ENCODE measurements at regions not wholly inside any gene's neighbourhood (a gene's known extent, or its start where the extent isn't known, plus 50 kb on each side); places are given as distances from the start of the nearest gene placed in this dataset.

DNA sequence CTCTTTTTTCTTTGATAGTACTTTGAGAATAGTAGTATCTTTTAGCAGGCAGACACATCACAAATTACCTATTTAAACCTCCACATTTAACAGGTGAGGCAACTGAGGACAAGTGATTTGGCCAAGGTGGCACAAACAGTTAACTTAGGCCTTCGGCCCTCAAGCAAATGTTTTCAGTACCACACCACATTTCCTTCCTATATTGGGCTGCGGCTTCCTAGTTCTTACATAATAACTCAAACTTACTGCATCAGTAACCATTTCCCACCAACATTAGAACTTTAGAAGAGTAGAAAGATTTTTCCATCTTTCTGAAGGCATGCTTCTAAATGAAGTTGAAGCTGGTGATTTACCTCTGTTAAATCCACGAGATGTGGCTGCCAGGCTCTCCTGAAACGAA is 63.2 kb upstream of the SLC4A4 start:
- SMC1A ChIA-PET (ENCODE audit: uncharacterized antibody, unreplicated experiment) = interaction anchor here (0.7 to 1.5 kb wide), 2 partner anchors 10 to 14 kb away, joined by 3 read pairs; no protein-coding TSS in a partner anchor
- in situ Hi-C loops (cut with MboI) (no loop called here), intact Hi-C loops (cut with micrococcal nuclease; ENCODE audit: unreplicated experiment) (no loop called here)
- DNase-seq (ENCODE audit: low read depth, low spot score) (no peak), ATAC-seq (peak; percentile 48), FAIRE-seq (no peak)
- 26% methylated on average over 4 of the region's 4 CpGs for WGBS (ENCODE audit: insufficient coverage, insufficient replicate concordance, low lambda C conversion rate, missing lambda C conversion rate)
- CTCF ChIA-PET = interaction anchor here (0.6 kb wide), 1 partner anchor 538 kb away, joined by 4 read pairs; no protein-coding TSS in a partner anchor
- no peak overlapping the region for H3K4me2 ChIP-seq (ENCODE audit: control insufficient read depth, insufficient read depth)
- H3K9me3 ChIP-seq (replicated peaks; ENCODE audit: control insufficient read depth, insufficient read depth, low read length) = no peaks in the 10 kb centered on the region
- no peaks in the 10 kb centered on the region for H3K79me2 ChIP-seq (ENCODE audit: control insufficient read depth, insufficient read depth, low read length)
- H2AFZ ChIP-seq (ENCODE audit: control insufficient read depth, low read depth, low read length) = no peak overlapping the region
- no TSS peak for BruUV-seq (replicated peaks)
- no peak overlapping the region for H3K27ac ChIP-seq (ENCODE audit: control insufficient read depth, insufficient read depth)
- H3K4me1 ChIP-seq (ENCODE audit: control insufficient read depth, insufficient read depth, low read length) = peaks cover 3% of the 10 kb centered on the region; the same call in 1 of the 2 replicates
- no peaks in the 10 kb centered on the region for H3K27me3 ChIP-seq (replicated peaks in 1 of 2; ENCODE audit: control insufficient read depth in 2 of 2, insufficient read depth in 2 of 2, low read length in 1 of 2)
- RAD21 ChIA-PET (ENCODE audit: unreplicated experiment) = interaction anchor here (1.3 to 1.4 kb wide), 2 partner anchors 10 to 674 kb away, joined by 3 read pairs; no protein-coding TSS in a partner anchor
- no peak overlapping the region for H3K9ac ChIP-seq (ENCODE audit: control insufficient read depth, insufficient read depth, low read length)
- TF ChIP-seq ETV6 (conservative IDR thresholded peaks at IDR 0.05 in 1 of 2, IDR thresholded peaks at IDR 0.05 in 1 of 2; ENCODE audit: borderline replicate concordance in 1 of 2, low read depth in 1 of 2) (no peak), SP1 (IDR thresholded peaks at IDR 0.05; ENCODE audit: low read depth, low read length) (no peak), RUNX3 (IDR thresholded peaks at IDR 0.05; ENCODE audit: low read length) (peak; percentile 69; the same call in 1 of the 2 replicates), NFIC (IDR thresholded peaks at IDR 0.05; ENCODE audit: low read depth, low read length) (peak; percentile 53; the same call in 1 of the 2 replicates)
- POLR2A ChIA-PET = no interaction called here
- no peaks in the 10 kb centered on the region for H3K36me3 ChIP-seq (ENCODE audit: control insufficient read depth in 2 of 2, insufficient read depth in 2 of 2, low read length in 1 of 2)
- no peak overlapping the region for H3K4me3 ChIP-seq
- no peaks in the 10 kb centered on the region for H4K20me1 ChIP-seq (ENCODE audit: control insufficient read depth, insufficient read depth)

DNA sequence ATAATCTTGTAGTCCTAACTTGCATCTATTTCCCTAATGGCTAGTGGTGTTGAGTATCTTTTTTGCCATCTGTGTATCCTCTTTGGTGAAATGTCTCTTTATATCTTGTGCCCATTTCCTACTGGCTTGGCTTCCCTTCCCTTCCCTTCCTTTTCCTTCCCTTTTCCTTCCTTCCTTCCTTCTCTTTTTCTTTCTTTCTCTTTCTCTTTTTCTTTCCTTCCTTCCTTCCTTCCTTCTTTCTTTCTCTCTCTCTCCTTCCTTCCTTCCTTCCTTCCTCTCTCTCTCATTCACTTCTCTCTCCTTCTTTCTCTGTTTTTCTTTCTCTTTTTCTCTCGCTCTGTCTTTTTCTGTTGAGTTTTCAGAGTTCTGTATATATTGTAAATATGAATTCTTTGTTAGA is 61.5 kb upstream of the SLC4A4 start:
- ChIA-PET SMC1A (ENCODE audit: uncharacterized antibody, unreplicated experiment) (no interaction called here), RAD21 (ENCODE audit: unreplicated experiment) (no interaction called here), CTCF (no interaction called here), POLR2A (no interaction called here)
- intact Hi-C loops (cut with micrococcal nuclease; ENCODE audit: unreplicated experiment) (no loop called here), in situ Hi-C loops (cut with MboI) (no loop called here)
- DNase-seq (ENCODE audit: low read depth, low spot score) (no peak), ATAC-seq (no peak), FAIRE-seq (no peak)
- H3K9ac ChIP-seq (ENCODE audit: control insufficient read depth, insufficient read depth, low read length) = no peak overlapping the region
- no peak overlapping the region for H3K27ac ChIP-seq (ENCODE audit: control insufficient read depth, insufficient read depth)
- H3K4me1 ChIP-seq (ENCODE audit: control insufficient read depth, insufficient read depth, low read length) = peaks cover 3% of the 10 kb centered on the region; the same call in 1 of the 2 replicates
- TF ChIP-seq RB1 (IDR thresholded peaks at IDR 0.05; ENCODE audit: borderline replicate concordance) (no peak), SIN3A (IDR thresholded peaks at IDR 0.05; ENCODE audit: low read depth, low read length) (no peak), YBX1 (IDR thresholded peaks at IDR 0.05) (0 out of 2 replicates have a peak, but pooled peaks have one; percentile 25), GATAD2B (conservative IDR thresholded peaks at IDR 0.05; ENCODE audit: low read depth) (no peak)
- no peak overlapping the region for H3K4me3 ChIP-seq
- WGBS (ENCODE audit: insufficient coverage, insufficient replicate concordance, low lambda C conversion rate, missing lambda C conversion rate) = 89% methylated on average over 1 of the region's 1 CpG
- BruUV-seq (replicated peaks) = no TSS peak
- no peaks in the 10 kb centered on the region for H3K9me3 ChIP-seq (replicated peaks; ENCODE audit: control insufficient read depth, insufficient read depth, low read length)
- H3K79me2 ChIP-seq (ENCODE audit: control insufficient read depth, insufficient read depth, low read length) = no peaks in the 10 kb centered on the region
- H2AFZ ChIP-seq (ENCODE audit: control insufficient read depth, low read depth, low read length) = no peak overlapping the region
- no peaks in the 10 kb centered on the region for H4K20me1 ChIP-seq (ENCODE audit: control insufficient read depth, insufficient read depth)
- H3K36me3 ChIP-seq (ENCODE audit: control insufficient read depth in 2 of 2, insufficient read depth in 2 of 2, low read length in 1 of 2) = no peaks in the 10 kb centered on the region
- no peak overlapping the region for H3K4me2 ChIP-seq (ENCODE audit: control insufficient read depth, insufficient read depth)
- no peaks in the 10 kb centered on the region; a peak in 1 of 4 replicates for H3K27me3 ChIP-seq (replicated peaks in 1 of 2; ENCODE audit: control insufficient read depth in 2 of 2, insufficient read depth in 2 of 2, low read length in 1 of 2)
